ENCODE measurements at regions not wholly inside any gene's neighbourhood (a gene's known extent, or its start where the extent isn't known, plus 50 kb on each side); places are given as distances from the start of the nearest gene placed in this dataset.

- TF ChIP-seq ATF3 (IDR thresholded peaks at IDR 0.05; ENCODE audit: insufficient read depth, low read depth, low read length) (no peak), CTCF (IDR thresholded peaks at IDR 0.05; ENCODE audit: control extremely low read depth in 1 of 3, insufficient read depth in 1 of 3, low read depth in 1 of 3, low read length in 3 of 3) (no peak), SP1 (IDR thresholded peaks at IDR 0.05; ENCODE audit: low read depth, low read length) (no peak), RFX5 (IDR thresholded peaks at IDR 0.05; ENCODE audit: borderline replicate concordance, low read depth, low read length) (no peak)
Measured at GRCh38 chr14:38794677-38795076, 308.4 kb downstream of the SEC23A start.

All from H1 (cell line).